Activated CD8-positive, alpha-beta memory T cell treated with anti-CD3 and anti-CD28 coated beads, Interleukin-2, amount 10 ng/mL, durations not matched to agents 7 days and 5 days (primary cell): ENCODE measurements at regions not wholly inside any gene's neighbourhood (a gene's known extent, or its start where the extent isn't known, plus 50 kb on each side); places are given as distances from the start of the nearest gene placed in this dataset.

ENCODE experiments used
- ATAC-seq: fragments of 150-1000 bp; cut with Tn5 transposase; one replicate; pipeline ENCODE4 v1.10.0; 2021; ENCODE audit warnings: moderate library complexity
- CTCF ChIA-PET: fragments of 350-600 bp; sonication (Branson Sonifier 250); formaldehyde crosslinking; loops from one replicate; lab custom pipeline; 2021; ENCODE audit warnings: antibody characterized with exemption; lab: Charles Lee
- DNase-seq: peaks from one replicate; pipeline ENCODE4 v3.0.0-alpha.2; 2020
- H3K27ac Mint-ChIP-seq: one replicate; pipeline ENCODE4 v1.8.0; 2021; ENCODE audit warnings: mild to moderate bottlenecking, mixed read lengths
- H3K27me3 Mint-ChIP-seq: one replicate; pipeline ENCODE4 v1.8.0; 2021; ENCODE audit warnings: mixed read lengths
- H3K36me3 Mint-ChIP-seq: one replicate; pipeline ENCODE4 v1.8.0; 2021; ENCODE audit warnings: mild to moderate bottlenecking, mixed read lengths
- H3K4me1 Mint-ChIP-seq: one replicate; pipeline ENCODE4 v1.8.0; 2021; ENCODE audit warnings: mixed read lengths
- H3K4me3 Mint-ChIP-seq: one replicate; pipeline ENCODE4 v1.8.0; 2021; ENCODE audit warnings: mild to moderate bottlenecking, moderate library complexity, mixed read lengths
- H3K9me3 Mint-ChIP-seq: one replicate; pipeline ENCODE4 v1.8.0; 2022; ENCODE audit warnings: low read depth, mixed read lengths

DNA sequence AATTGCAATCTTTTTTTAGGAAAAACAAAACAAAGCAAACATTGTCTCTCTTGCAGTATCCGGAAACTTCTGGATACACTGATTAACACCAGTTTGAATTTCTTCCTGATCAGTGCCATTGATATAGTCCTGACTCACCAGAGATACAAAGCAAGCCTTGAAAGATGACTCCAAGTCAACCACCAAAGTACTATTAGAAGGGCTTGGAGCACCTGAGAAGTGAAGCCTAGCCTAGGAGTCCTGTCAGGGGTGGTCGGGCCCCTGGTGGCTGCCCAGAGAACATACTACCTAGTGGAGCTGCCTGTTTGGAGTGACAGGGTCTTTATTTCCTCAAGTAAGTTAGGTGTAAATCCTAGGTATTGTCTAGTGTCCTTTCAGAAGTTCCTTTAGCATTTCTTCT lies 593.2 kb downstream of the ZNF674 start:
- H3K4me1 Mint-ChIP-seq: no peaks in the 10 kb centered on the region
- DNase-seq: no peak
- no peaks in the 10 kb centered on the region for H3K9me3 Mint-ChIP-seq
- peaks cover 3% of the 10 kb centered on the region for H3K27me3 Mint-ChIP-seq
- H3K36me3 Mint-ChIP-seq: no peaks in the 10 kb centered on the region
- ATAC-seq: no peak
- no peak overlapping the region for H3K4me3 Mint-ChIP-seq
- H3K27ac Mint-ChIP-seq: no peak overlapping the region
- CTCF ChIA-PET: no interaction called here

- Mint-ChIP-seq H3K27me3 (no peaks in the 10 kb centered on the region), H3K36me3 (no peaks in the 10 kb centered on the region), H3K9me3 (peaks cover 2% of the 10 kb centered on the region), H3K4me1 (no peaks in the 10 kb centered on the region), H3K4me3 (no peak overlapping the region), H3K27ac (no peak overlapping the region)
- no peak for ATAC-seq
- DNase-seq: no peak
- CTCF ChIA-PET: no interaction called here
Observed at GRCh38 chrX:45935408-45935807, 609.8 kb downstream of the ZNF674 start.

GRCh38 chrX:45912316-45912715 lies 632.9 kb downstream of the ZNF674 start:
- Mint-ChIP-seq H3K27ac (no peak overlapping the region), H3K4me3 (no peak overlapping the region), H3K4me1 (no peaks in the 10 kb centered on the region), H3K36me3 (no peaks in the 10 kb centered on the region), H3K27me3 (peaks cover 3% of the 10 kb centered on the region), H3K9me3 (no peaks in the 10 kb centered on the region)
- CTCF ChIA-PET: no interaction called here
- ATAC-seq (no peak), DNase-seq (no peak)

- no peak overlapping the region for H3K4me3 Mint-ChIP-seq
- no peak overlapping the region for H3K27ac Mint-ChIP-seq
- CTCF ChIA-PET: no interaction called here
- H3K27me3 Mint-ChIP-seq: peaks cover 3% of the 10 kb centered on the region
- no peaks in the 10 kb centered on the region for H3K4me1 Mint-ChIP-seq
- H3K9me3 Mint-ChIP-seq: no peaks in the 10 kb centered on the region
- ATAC-seq (no peak), DNase-seq (no peak)
- H3K36me3 Mint-ChIP-seq: no peaks in the 10 kb centered on the region
Observed at GRCh38 chrX:45907786-45908185, 637.4 kb downstream of the ZNF674 start.

DNA sequence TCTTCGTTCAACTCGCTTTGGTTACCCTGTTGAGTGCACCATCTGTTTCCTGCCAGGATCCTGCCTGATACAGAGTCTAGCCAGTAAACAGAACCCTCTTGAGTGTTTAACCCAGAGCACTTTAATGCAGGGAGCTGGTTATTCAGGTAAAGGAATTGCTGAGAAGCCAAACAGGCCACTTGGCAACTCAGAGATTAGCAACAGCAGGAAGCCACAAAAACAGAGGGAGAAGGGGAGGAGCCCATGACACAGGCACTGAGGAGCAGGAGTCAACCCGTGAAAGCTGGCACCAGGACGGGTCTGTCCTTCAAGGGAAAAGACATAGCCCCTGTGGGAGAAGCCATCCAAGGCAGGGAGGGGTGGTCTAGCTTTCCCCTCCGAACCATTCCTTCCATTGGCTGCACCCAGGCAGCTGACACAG lies 641.4 kb downstream of the ZNF674 start:
- Mint-ChIP-seq H3K9me3 (no peaks in the 10 kb centered on the region), H3K4me1 (no peaks in the 10 kb centered on the region), H3K4me3 (no peak overlapping the region), H3K27ac (no peak overlapping the region), H3K27me3 (peaks cover 6% of the 10 kb centered on the region), H3K36me3 (no peaks in the 10 kb centered on the region)
- CTCF ChIA-PET: no interaction called here
- DNase-seq: no peak
- no peak for ATAC-seq

- Mint-ChIP-seq H3K27ac (no peak overlapping the region), H3K4me3 (no peak overlapping the region), H3K9me3 (no peaks in the 10 kb centered on the region), H3K36me3 (no peaks in the 10 kb centered on the region), H3K27me3 (peaks cover 9% of the 10 kb centered on the region), H3K4me1 (no peaks in the 10 kb centered on the region)
- CTCF ChIA-PET: no interaction called here
- DNase-seq: no peak
- ATAC-seq: no peak
Observed at GRCh38 chrX:45900766-45901615, 644.2 kb downstream of the ZNF674 start.

GRCh38 chrX:45894864-45895645 lies 650.2 kb downstream of the ZNF674 start:
- peaks cover 9% of the 10 kb centered on the region for H3K27me3 Mint-ChIP-seq
- no peaks in the 10 kb centered on the region for H3K36me3 Mint-ChIP-seq
- DNase-seq: no peak
- H3K27ac Mint-ChIP-seq: no peak overlapping the region
- H3K4me1 Mint-ChIP-seq: no peaks in the 10 kb centered on the region
- ATAC-seq: no peak
- CTCF ChIA-PET: no interaction called here
- no peaks in the 10 kb centered on the region for H3K9me3 Mint-ChIP-seq
- no peak overlapping the region for H3K4me3 Mint-ChIP-seq

DNA sequence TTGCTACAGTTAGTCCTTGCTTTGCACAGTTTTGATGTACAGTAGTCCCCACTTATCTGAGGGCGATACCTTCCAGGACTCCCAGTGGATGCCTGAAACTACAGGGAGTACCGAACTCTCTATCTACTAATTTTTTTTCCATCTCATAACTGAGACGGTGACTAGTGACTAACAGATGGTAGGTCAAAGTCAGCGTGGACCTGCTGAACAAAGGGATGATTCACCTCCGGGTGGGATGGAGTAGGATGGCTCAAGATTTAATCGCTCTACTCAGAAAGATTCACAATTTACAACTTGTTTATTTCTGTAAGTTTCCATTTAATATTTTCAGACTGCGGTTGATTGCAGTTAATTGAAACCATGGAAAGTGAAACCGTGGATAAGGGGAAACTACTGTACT lies 655.8 kb downstream of the ZNF674 start:
- CTCF ChIA-PET: no interaction called here
- DNase-seq (no peak), ATAC-seq (no peak)
- no peak overlapping the region for H3K27ac Mint-ChIP-seq
- H3K36me3 Mint-ChIP-seq: no peaks in the 10 kb centered on the region
- H3K27me3 Mint-ChIP-seq: no peaks in the 10 kb centered on the region
- H3K4me1 Mint-ChIP-seq: no peaks in the 10 kb centered on the region
- no peak overlapping the region for H3K4me3 Mint-ChIP-seq
- H3K9me3 Mint-ChIP-seq: no peaks in the 10 kb centered on the region

GRCh38 chrX:45888518-45888917 lies 656.7 kb downstream of the ZNF674 start:
- CTCF ChIA-PET: no interaction called here
- H3K36me3 Mint-ChIP-seq: no peaks in the 10 kb centered on the region
- DNase-seq: no peak
- no peaks in the 10 kb centered on the region for H3K4me1 Mint-ChIP-seq
- no peaks in the 10 kb centered on the region for H3K9me3 Mint-ChIP-seq
- ATAC-seq: no peak
- no peak overlapping the region for H3K4me3 Mint-ChIP-seq
- no peak overlapping the region for H3K27ac Mint-ChIP-seq
- no peaks in the 10 kb centered on the region for H3K27me3 Mint-ChIP-seq

GRCh38 chrX:45885931-45886330 lies 659.3 kb downstream of the ZNF674 start:
- DNase-seq (no peak), ATAC-seq (no peak)
- H3K27me3 Mint-ChIP-seq: no peaks in the 10 kb centered on the region
- no peak overlapping the region for H3K27ac Mint-ChIP-seq
- no peaks in the 10 kb centered on the region for H3K9me3 Mint-ChIP-seq
- H3K4me1 Mint-ChIP-seq: peaks cover 5% of the 10 kb centered on the region
- no peak overlapping the region for H3K4me3 Mint-ChIP-seq
- CTCF ChIA-PET: no interaction called here
- no peaks in the 10 kb centered on the region for H3K36me3 Mint-ChIP-seq

- ATAC-seq: no peak
- Mint-ChIP-seq H3K9me3 (no peaks in the 10 kb centered on the region), H3K27ac (no peak overlapping the region), H3K4me1 (peaks cover 5% of the 10 kb centered on the region), H3K4me3 (no peak overlapping the region), H3K27me3 (no peaks in the 10 kb centered on the region), H3K36me3 (no peaks in the 10 kb centered on the region)
- DNase-seq: no peak
- CTCF ChIA-PET: no interaction called here
Observed at GRCh38 chrX:45879512-45879911, 665.7 kb downstream of the ZNF674 start.

DNA sequence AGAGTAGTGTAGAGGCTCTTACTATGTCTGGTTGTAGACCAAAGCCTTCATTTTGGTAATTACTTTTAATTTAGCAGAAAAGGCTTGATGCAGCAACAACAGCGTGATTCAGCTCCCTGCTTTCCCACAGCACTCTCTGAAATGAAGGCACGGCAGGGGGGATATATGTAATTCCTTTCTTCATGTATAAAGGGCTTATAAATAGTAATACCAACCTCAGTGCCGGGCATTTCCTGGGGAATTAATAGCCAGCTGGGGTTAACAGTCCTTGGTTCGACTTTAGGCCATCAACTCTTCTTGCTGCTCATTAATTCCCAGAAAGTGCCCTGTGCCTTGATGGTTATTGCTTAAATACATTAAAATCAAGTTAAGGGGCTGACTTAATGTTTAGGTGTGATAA lies 669.0 kb downstream of the ZNF674 start:
- no peak for ATAC-seq
- no peaks in the 10 kb centered on the region for H3K9me3 Mint-ChIP-seq

GRCh38 chrX:45873781-45874180 lies 671.4 kb downstream of the ZNF674 start:
- Mint-ChIP-seq H3K4me1 (peaks cover 11% of the 10 kb centered on the region), H3K9me3 (no peaks in the 10 kb centered on the region), H3K4me3 (no peak overlapping the region), H3K27me3 (no peaks in the 10 kb centered on the region), H3K36me3 (peaks cover 2% of the 10 kb centered on the region), H3K27ac (no peak overlapping the region)
- ATAC-seq (no peak), DNase-seq (no peak)
- CTCF ChIA-PET: no interaction called here

More for the DNA sequence above, 669.0 kb downstream of the ZNF674 start:
- Mint-ChIP-seq H3K4me3 (no peak overlapping the region), H3K27ac (no peak overlapping the region), H3K36me3 (peaks cover 2% of the 10 kb centered on the region), H3K27me3 (no peaks in the 10 kb centered on the region), H3K4me1 (peaks cover 12% of the 10 kb centered on the region)
- DNase-seq: no peak
- CTCF ChIA-PET: no interaction called here

- no peaks in the 10 kb centered on the region for H3K9me3 Mint-ChIP-seq
- H3K4me3 Mint-ChIP-seq: no peak overlapping the region
- H3K36me3 Mint-ChIP-seq: peaks cover 2% of the 10 kb centered on the region
- ATAC-seq (peak; percentile 23), DNase-seq (no peak)
- no peak overlapping the region for H3K27ac Mint-ChIP-seq
- CTCF ChIA-PET: no interaction called here
- H3K27me3 Mint-ChIP-seq: no peaks in the 10 kb centered on the region
- peaks cover 17% of the 10 kb centered on the region for H3K4me1 Mint-ChIP-seq
Observed at GRCh38 chrX:45872480-45872879, 671.8 kb upstream of the DIPK2B start.
